ENCODE measurements at regions not wholly inside any gene's neighbourhood (a gene's known extent, or its start where the extent isn't known, plus 50 kb on each side); places are given as distances from the start of the nearest gene placed in this dataset.

DNA sequence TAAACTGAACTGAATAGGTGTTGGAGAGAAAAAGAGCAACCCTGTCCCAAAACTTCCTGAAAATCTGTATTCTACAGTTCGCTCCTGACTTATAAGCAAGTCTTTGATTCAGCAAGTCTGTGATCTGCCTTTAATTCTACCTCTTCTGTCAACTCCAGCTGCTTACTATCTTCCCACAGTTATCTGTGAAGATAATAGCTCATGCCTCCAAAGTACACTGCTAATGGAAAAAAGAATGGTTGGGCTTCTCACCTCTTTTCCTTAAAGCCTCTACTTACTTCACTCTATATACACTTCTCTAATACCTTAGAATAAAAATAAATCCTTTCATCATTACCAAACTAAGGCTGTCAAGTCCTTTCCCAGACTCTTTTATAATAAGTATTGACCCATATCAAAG is 391.5 kb upstream of the MIR17HG start:
- H3K4me3 ChIP-seq (ENCODE audit: low read depth, low read length) = no peak overlapping the region
- DNase-seq (ENCODE audit: low read depth) = no peak
- TF ChIP-seq, protein P1, sequence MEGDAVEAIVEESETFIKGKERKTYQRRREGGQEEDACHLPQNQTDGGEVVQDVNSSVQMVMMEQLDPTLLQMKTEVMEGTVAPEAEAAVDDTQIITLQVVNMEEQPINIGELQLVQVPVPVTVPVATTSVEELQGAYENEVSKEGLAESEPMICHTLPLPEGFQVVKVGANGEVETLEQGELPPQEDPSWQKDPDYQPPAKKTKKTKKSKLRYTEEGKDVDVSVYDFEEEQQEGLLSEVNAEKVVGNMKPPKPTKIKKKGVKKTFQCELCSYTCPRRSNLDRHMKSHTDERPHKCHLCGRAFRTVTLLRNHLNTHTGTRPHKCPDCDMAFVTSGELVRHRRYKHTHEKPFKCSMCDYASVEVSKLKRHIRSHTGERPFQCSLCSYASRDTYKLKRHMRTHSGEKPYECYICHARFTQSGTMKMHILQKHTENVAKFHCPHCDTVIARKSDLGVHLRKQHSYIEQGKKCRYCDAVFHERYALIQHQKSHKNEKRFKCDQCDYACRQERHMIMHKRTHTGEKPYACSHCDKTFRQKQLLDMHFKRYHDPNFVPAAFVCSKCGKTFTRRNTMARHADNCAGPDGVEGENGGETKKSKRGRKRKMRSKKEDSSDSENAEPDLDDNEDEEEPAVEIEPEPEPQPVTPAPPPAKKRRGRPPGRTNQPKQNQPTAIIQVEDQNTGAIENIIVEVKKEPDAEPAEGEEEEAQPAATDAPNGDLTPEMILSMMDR (IDR thresholded peaks at IDR 0.05; ENCODE audit: insufficient read depth, low read length) = no peak

DNA sequence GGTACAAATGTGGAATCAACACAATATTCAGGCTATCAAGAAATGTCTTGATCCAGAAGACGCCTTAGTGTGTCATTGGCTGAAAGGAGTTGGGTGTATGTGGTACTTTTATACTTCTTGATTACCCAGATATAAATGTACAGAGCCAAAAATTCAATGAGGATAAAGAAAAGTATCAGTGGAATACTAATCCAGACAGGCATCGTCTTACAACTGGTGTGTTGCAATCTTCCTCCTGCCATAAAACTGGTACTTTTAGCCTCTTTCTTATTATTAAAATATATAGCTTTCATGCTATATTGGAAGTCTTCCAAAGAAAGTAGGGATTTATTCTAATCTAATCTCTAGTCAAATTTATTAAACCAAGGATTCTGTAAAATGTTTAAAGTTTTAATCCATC is 388.6 kb upstream of the MIR17HG start:
- no peak overlapping the region for H3K4me3 ChIP-seq (ENCODE audit: low read depth, low read length)
- TF ChIP-seq, protein P1 (IDR thresholded peaks at IDR 0.05; ENCODE audit: insufficient read depth, low read length) = no peak
- DNase-seq (ENCODE audit: low read depth) = no peak

DNA sequence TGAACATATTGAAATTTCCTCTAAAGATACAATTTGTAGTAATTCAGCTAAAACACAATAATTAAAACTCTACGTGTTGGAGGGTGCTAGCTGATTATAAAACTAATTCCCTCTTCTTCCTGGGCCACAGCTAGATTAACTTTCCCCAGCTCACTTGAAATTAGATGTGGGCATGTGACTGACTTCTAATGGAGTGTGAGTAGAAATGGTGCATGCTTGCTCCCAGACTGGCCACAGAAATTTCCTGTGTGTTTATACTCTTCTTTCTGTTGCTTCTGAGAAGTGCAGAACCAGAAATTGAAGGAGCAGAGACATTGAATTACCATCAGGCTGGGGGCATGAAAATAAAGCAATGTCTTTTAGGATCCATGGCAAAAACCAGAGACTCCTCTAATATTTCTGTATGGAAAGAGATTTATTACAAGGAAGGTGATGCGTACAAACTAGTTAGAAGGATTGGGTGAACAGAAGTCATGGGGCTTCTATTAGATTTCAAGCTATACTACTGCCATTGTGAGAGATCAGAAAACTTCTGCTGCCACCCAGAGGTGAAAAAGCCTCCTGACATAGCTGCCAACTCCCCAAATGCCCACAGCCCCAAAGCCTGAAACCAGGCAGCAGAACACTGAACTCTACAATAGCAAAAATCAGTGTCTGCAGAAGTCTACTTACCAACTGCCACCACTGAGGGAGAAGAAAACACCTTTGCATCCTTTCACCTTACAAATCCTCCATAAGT is 379.2 kb upstream of the MIR17HG start:
- TF ChIP-seq, protein P1 (IDR thresholded peaks at IDR 0.05; ENCODE audit: insufficient read depth, low read length) = no peak
- H3K4me3 ChIP-seq (ENCODE audit: low read depth, low read length) = no peak overlapping the region
- no peak for DNase-seq (ENCODE audit: low read depth)

DNA sequence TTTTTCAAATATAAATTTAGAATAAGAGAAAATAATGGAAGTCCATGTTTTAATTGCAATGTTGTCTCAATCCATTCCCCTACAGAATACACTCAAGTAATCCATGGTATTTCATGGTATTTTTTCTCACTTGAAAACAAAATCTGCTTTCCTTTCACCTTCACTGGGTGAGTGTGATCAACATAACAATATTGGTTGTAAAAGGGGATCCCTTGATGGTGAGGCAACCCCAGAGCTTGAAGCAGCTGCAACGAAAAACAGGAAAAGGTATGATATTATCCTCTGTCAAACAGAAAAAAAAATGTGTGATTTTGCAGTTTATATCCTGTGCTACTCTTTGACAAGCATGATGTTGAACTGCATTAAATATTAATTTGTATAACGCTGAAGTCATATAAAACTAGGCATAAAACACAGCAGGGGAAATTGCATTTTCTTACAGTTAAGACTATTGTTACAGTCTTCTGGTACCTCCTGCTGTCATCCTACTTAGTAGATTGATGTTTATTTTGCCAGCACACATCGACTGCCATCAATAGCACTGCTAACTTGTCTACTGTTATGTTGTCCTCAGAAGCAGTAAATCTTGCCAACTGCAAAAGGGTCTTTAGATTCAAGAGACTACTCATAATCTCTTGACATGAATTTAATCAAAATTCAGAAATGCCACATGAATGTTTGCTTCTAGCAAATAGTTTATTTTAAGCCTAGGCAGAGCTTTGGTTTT is 373.1 kb upstream of the MIR17HG start:
- TF ChIP-seq, protein P1 (IDR thresholded peaks at IDR 0.05; ENCODE audit: insufficient read depth, low read length) = no peak

DNA sequence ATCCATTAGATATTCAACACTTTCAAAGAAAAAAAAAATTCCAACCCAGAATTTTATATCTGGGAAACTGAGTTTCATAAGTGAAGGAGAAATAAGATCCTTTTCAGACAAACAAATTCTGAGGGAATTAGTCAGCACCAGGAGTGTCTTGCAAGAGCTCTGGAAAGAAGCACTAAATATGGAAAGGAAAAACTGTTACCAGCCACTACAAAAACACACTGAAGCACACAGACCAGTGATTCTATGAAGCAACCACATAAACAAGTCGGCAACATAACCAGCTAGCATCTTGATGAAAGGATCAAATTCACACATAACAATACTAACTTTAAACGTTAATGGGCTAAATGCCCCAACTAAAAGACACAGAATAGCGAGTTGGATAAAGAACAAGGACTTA is 368.4 kb upstream of the MIR17HG start:
- TF ChIP-seq, protein P1 (IDR thresholded peaks at IDR 0.05; ENCODE audit: insufficient read depth, low read length) = no peak
- DNase-seq (ENCODE audit: low read depth) = no peak
- no peak overlapping the region for H3K4me3 ChIP-seq (ENCODE audit: low read depth, low read length)

More for the DNA sequence above, 373.1 kb upstream of the MIR17HG start:
- DNase-seq (ENCODE audit: low read depth) = no peak
- H3K4me3 ChIP-seq (ENCODE audit: low read depth, low read length) = no peak overlapping the region

DNA sequence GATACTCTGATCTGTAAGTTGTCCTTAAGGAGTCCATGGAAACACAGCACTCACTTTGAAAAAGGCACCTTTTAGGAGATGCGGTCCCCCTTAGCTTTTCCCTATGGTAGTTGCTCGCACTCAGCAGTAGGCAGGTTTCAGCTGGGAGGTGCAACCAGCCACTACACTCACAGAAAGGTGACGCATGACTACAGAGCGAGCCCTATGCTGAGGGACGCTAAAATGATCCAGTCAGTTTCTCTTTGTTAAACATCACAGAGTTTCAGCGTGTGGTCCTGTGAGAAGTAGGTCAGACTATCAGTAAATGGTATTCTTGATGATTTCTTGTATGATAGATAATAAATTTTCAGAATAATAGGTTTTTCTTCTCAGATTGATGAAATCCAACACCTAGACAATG is 362.7 kb upstream of the MIR17HG start:
- no peak for DNase-seq (ENCODE audit: low read depth)

More for the DNA sequence above, 362.7 kb upstream of the MIR17HG start:
- H3K4me3 ChIP-seq (ENCODE audit: low read depth, low read length) = no peak overlapping the region
- TF ChIP-seq, protein P1 (IDR thresholded peaks at IDR 0.05; ENCODE audit: insufficient read depth, low read length) = no peak
